GM18873 (cell line): ENCODE measurements at regions not wholly inside any gene's neighbourhood (a gene's known extent, or its start where the extent isn't known, plus 50 kb on each side); places are given as distances from the start of the nearest gene placed in this dataset.
"Not testable (repeated sequence)": the region's sequence is repeated elsewhere in the genome, so short reads cannot be mapped to it uniquely, and the experiment has no call there.

Experiments
- ATAC-seq: cut with Tn5 transposase; IDR thresholded peaks from one replicate; pipeline ENCODE4 v1.9.1; 2021; ENCODE audit warnings: mild to moderate bottlenecking, moderate library complexity, moderate number of reproducible peaks; ENCODE audit not compliant: unreplicated experiment, low FRiP score

DNA sequence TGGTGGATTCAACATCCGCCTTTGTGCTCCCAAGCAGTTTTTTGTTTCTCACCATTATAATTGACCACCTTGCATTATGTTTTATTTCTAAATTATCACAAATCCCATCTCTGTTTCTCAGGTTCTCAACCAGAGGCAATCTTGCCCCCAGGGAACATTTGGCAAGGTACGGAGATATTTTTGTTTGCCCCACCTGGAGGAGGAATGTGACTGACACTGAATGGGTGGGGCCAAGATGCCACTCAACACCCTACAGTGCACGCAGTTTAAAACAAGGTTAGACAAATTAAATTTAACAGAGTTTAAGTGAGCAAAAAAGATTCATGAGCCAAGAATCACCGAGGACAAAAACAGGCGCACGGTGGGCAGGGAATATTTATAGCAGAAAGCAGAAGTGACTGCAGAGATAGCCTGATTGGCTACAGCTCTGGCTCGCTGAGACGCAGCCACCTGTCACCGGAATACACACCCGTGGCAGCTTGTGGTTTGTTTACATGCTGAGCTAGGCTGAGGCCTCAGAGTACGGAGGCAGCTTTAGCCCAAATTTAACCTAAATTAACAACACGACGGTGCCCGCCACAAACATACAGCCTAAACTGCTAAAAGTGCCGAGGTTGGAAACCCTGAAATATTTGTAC lies 150.0 kb upstream of the ALKAL2 start:
- ATAC-seq: peak; percentile 84

DNA sequence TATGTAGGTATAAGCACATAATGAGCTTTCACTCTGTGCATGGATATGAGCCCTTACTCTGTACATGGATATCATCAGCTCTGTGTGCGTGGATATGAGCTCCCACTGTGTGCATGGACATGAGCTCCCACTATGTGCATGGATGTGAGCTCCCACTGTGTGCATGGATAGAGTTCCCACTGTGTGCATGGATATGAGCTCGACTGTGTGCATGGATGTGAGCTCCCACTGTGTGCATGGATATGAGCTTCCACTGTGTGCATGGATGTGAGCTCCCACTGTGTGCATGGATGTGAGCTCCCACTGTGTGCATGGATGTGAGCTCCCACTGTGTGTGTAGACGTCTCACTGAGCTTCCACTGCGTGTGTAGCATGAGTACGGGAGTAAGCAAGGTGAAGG lies 149.3 kb upstream of the ALKAL2 start:
- ATAC-seq: no peak

DNA sequence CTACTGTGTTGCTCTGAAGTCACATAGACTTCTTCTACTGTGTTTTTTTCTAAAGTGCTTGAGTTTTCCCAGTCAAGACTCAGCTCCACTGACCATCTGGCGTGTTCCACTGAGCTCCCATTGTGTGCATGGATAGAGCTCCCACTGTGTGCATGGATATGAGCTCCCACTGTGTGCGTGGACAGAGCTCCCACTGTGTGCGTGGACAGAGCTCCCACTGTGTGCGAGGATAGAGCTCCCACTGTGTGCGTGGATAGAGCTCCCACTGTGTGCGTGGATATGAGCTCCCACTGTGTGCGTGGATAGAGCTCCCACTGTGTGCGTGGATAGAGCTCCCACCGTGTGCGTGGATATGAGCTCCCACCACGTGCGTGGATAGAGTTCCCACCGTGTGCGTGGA lies 148.3 kb upstream of the ALKAL2 start:
- ATAC-seq: no peak

GRCh38 chr2:434625-435024 lies 146.7 kb upstream of the ALKAL2 start:
- ATAC-seq: no peak

GRCh38 chr2:433216-433615 lies 145.3 kb upstream of the ALKAL2 start:
- ATAC-seq: no peak

- ATAC-seq: no peak
Measured at GRCh38 chr2:430291-431040, 142.6 kb upstream of the ALKAL2 start.

DNA sequence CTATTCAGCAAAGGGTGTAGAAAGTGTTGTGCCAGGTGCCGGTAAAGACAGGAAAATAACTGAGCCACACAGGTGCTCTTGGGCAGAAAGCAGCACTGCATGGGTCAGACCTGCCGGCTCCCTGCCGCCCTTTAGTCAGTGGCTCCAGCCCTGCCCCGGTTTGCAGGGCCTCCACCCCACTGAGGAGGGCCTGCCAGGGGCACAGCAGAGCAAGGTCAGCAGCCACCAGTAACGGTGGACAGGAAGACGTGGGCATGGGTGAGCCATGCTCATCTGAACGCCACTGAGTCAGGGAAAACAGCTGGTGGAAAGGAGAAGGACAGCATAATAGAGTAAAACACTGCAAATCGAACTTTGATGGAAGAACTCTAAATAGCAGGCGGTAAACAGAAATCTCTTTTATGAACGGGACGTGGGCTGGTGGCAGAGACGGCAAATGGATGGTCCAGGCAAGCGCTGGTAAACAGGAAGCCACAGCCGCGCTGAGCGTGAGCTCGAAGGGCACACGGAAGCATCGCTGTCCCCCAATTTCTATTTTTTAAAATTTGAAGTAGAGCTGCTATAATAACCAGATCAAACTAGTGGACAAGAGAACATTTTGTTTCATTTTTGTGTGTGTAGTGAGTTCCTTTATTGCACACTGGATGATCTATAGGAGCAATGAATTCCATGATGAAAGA lies 141.8 kb upstream of the ALKAL2 start:
- no peak for ATAC-seq

DNA sequence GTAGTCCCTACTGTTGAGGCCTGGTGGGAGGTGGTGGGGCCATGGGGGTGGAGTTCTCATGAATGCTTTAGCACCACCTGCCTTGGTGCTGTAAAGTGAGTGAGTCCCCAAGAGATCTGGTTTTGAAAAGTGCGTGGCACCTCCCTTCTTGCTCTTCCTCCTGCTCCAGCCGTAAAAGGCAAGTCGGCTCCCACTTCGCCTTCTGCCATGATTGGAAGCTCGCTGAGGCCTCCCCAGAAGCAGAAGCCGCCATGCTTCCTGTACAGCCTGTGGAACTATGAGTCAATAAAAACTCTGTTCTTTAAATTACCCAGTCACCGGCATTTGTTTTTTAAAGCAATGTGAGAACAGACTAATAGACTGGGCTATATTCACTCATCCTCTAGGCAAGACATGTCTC lies 141.3 kb upstream of the ALKAL2 start:
- no peak for ATAC-seq

DNA sequence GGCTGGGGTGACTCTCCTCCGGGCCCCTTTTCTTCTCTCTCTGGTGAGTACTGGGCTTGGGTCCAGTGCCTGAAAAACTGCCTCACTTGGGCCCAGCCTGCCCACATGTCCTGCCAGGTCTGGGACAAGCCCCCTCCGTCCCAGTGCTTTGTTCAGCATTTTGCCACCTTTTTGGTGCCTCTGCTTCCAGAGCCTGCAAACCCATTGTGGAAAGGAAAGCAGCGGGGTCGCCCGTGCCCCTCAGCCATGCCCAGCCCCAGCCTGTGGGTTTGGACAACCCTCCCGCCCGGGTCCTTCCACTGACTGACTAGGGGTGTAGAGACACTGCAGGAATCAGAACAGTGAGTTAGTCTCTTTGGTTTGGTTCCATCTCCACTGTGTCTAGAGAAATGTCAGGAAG lies 140.7 kb upstream of the ALKAL2 start:
- no peak for ATAC-seq

- ATAC-seq: not testable (repeated sequence)
Measured at GRCh38 chr2:426696-427095, 138.8 kb upstream of the ALKAL2 start.

DNA sequence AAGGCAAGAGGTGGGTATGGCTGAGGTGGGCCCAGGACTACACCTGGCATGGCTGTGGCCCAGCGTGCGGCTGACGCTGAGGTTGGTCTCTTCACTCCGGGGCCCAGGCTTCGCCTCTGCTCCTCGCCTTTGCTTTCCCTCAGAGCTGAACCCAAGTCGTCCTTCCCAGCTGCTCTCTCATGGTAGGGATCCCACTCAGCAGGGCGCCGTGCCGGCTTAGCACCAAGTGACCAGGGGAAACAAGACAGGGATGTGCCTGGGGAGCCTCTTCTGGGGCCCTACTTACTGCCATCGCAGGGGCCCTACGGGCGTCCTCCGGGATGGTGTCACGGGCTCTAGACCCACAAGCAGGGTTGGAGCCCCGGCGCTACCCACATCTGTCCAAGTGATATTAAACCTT lies 138.1 kb upstream of the ALKAL2 start:
- no peak for ATAC-seq

GRCh38 chr2:425243-425642 lies 137.4 kb upstream of the ALKAL2 start:
- ATAC-seq: no peak

DNA sequence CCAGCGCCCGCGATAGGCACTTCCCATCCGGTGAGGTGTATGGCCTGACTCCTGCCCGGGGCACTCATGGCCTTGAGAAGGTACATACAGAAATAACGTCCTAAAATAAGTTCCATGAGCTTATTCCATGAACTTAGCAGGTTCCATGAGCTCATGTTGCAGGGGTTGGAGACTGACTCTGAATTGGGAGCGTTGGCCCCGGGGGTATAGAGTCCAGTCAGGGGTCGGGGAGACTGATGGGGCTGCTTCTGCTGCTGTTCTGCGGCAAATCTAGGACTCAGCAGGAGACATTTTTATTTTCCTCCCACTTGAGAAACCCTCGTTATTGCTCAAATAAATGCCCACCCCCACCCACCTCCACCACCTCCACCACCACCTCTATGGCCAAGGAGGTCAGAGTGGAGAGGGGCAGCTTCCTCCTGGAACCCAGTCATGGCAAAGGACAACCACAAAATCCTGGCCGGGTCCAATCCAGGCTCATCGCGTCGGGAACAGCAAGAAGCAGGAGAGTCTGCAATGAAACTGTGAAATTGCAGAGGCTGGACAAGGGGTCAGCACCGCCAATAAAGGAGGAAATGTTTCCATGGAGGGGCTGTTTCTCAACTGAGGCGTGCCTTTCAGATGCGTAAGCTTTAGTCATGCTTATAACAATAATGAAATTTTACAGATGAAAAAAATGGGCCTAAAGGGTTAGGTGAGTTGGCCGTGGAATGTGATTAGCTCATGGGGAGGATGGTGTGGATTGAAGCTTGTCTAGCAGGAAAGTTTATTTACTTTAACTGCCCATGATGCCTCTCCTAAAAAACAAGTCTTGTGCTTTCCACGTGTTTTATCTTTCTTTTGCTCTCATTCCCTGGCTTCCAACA lies 136.6 kb upstream of the ALKAL2 start:
- no peak for ATAC-seq

DNA sequence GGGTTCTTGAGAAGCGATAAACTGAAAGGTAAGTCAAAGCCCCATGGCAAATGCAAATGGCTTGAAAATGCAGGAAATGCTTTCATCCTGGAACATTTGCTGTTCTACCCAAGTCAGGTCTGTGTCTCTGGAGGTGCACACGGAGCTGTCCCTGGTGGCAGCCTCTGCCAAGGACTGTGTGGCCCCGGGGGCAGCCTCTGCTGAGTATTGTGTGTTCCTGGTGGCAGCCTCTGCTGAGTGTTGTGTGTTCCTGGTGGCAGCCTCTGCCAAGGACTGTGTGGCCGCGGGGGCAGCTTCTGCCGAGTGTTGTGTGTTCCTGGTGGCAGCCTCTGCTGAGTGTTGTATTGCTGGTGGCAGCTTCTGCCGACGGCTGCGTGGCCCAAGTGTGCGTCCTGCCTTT lies 135.6 kb upstream of the ALKAL2 start:
- no peak for ATAC-seq

DNA sequence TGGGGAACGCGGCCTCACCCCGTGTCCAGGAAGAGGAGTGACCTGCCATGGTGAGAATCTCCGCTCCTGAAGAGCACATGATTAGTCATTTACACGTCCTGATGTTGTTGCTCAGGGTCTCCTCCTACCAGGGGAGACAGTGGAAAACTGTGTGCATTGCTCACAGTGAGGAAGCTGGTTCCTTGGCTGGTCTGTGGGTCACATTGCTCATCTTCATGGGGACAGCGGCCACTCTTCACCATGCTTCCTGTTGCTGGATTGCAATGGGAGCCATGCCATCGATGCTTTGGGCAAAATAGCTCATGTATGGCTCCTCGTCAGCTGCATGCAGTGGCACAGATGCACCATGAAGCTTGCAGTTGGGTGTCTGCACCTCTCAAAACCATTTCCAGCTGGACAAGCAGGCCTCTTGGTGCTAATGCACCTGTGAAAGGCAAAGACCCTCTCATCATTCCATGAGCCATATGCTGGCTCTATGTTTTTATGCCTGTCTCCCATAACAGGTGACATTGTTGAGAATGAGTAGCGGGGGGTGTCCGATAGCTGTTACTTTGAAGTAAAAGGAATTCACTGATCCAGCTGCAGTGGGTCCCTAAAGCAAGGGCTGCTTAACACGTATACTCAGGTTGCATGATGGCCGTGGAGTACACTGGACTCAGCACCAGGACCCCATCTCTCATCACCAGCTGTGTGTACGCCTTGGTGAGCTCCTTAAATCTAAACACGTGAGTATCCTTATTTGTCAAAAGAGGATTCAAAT lies 135.0 kb upstream of the ALKAL2 start:
- ATAC-seq: no peak

DNA sequence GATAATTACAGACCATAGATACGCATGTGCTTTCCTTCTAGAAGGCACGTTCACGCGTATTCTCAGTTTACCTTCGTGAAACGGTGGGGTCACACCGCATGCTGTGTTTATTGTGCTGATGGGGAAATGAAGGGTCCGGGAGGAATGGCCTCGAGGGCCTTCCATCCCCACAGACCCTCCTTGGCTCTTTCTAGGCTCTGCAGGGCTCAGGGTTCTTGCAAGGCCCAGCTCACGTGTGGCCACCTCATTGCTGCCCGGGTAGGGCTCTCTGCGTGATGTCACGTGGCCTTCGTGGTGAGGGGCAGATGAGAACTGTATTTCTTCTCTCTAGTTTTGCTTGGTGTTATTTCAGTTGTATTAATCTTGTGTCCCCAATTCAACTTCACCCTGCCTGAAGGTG lies 133.5 kb upstream of the ALKAL2 start:
- no peak for ATAC-seq

- ATAC-seq: no peak
Measured at GRCh38 chr2:419687-420317, 131.9 kb upstream of the ALKAL2 start.

- no peak for ATAC-seq
Measured at GRCh38 chr2:417662-418061, 129.8 kb upstream of the ALKAL2 start.

DNA sequence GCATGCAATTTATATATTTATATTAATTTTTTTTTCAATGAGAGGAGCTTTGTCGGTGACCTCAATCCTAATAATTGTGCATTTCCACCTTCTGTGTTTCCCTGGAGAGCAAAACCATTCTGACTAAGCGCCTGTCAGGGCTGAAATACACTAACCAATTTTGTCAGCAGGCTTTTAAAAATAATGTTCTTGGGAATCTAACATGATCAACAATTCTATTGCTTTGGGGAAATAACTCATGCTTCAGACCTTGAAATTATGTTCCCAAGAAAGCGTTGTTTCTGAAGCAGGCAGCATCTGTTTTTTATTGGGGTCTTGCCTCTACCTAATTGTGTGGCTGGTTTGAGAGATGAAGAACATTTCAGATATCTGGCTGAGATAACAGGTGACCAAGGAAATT lies 129.1 kb upstream of the ALKAL2 start:
- no peak for ATAC-seq
